K562 (cell line): ENCODE measurements at regions not wholly inside any gene's neighbourhood (a gene's known extent, or its start where the extent isn't known, plus 50 kb on each side); places are given as distances from the start of the nearest gene placed in this dataset.

ENCODE experiments used
- ATAC-seq: fragments of 200-7000 bp; cut with Tn5 transposase; 3 replicates; pipeline ENCODE4 v1.9.1; 2020; ENCODE audit warnings: moderate library complexity
- BruUV-seq: library from RNA; stranded (reverse); fragments of 400-500 nt; replicated peaks from 2 replicates; lab custom pipeline; 2021; lab: Mats Ljungman, UMichigan
- CTCF ChIA-PET: fragments of 300-600 bp; formaldehyde crosslinking; extraction: SDS; loops from one replicate; lab custom pipeline; 2021; ENCODE audit warnings: low intra/inter-chr PET ratio; lab: Yijun Ruan, JAX
- POLR2A ChIA-PET: fragments of 300-600, 350-650 bp; sonication (Branson Sonifier 250); formaldehyde crosslinking; extraction: SDS; loops from one replicate; lab custom pipeline; 2021; ENCODE audit warnings: antibody characterized with exemption, inconsistent platforms; lab: Yijun Ruan, JAX
- DNase-seq, 4 experiments: peaks; one replicate each; pipeline versions ENCODE4 v3.0.0 to v3.0.0-alpha.2; 2011 to 2018; ENCODE audit warnings: low spot score in 3 of 4, mixed read lengths in 3 of 4; ENCODE audit errors: extremely low read depth in 1 of 4
- FAIRE-seq: peaks from 2 replicates; lab custom pipeline; 2011; peaks lifted over from hg19 to GRCh38; lab: Jason Lieb, UNC
- H2AFZ ChIP-seq: 2 replicates; pipeline ENCODE4 v1.6.0; 2011; ENCODE audit warnings: low read depth, low read length, control low read depth, inconsistent platforms
- H3K27ac ChIP-seq: fragments of 200-600 bp; 3 replicates; pipeline ENCODE4 v1.8.0; 2011; ENCODE audit warnings: low read depth, mild to moderate bottlenecking, control low read depth, inconsistent platforms, low read length, moderate library complexity, mixed read lengths; ENCODE audit errors: extremely low read depth
- H3K27me3 ChIP-seq, 2 experiments: fragments of 300-600 bp in 1 of 2; 2 replicates in 1 of 2; 3 replicates in 1 of 2; pipeline versions ENCODE4 v1.6.0 to v1.8.0; 2011; ENCODE audit warnings: inconsistent platforms in 2 of 2, low read length in 2 of 2, mild to moderate bottlenecking in 1 of 2, mixed read lengths in 1 of 2, moderate library complexity in 1 of 2; ENCODE audit not compliant: control insufficient read depth in 2 of 2, insufficient read depth in 2 of 2
- H3K36me3 ChIP-seq: fragments of 300-600 bp; 3 replicates; pipeline ENCODE4 v1.8.0; 2011; ENCODE audit warnings: mild to moderate bottlenecking, low read length, inconsistent platforms; ENCODE audit not compliant: control insufficient read depth, insufficient read depth
- H3K4me1 ChIP-seq, 2 experiments: fragments of 200-600 bp in 1 of 2; replicated peaks in 1 of 2; 2 replicates in 1 of 2; 3 replicates in 1 of 2; pipeline versions ENCODE4 v1.5.1 to v1.8.0; 2011; ENCODE audit warnings: inconsistent platforms in 2 of 2, low read length in 2 of 2, mild to moderate bottlenecking in 1 of 2, mixed read lengths in 1 of 2, moderate library complexity in 1 of 2; ENCODE audit not compliant: control insufficient read depth in 2 of 2, insufficient read depth in 2 of 2
- H3K4me2 ChIP-seq: 2 replicates; pipeline ENCODE4 v1.6.1; 2011; ENCODE audit warnings: low read length, control low read depth, inconsistent platforms, mixed read lengths; ENCODE audit not compliant: insufficient read depth
- H3K4me3 ChIP-seq: fragments of 200-600 bp; sonication (generic), shearing (Covaris generic); 2 replicates; pipeline ENCODE4 v1.5.1; 2016; ENCODE audit warnings: control low read depth, inconsistent platforms
- H3K79me2 ChIP-seq: fragments of 200-600 bp; 3 replicates; pipeline ENCODE4 v1.8.0; 2011; ENCODE audit warnings: low read length, inconsistent platforms; ENCODE audit not compliant: control insufficient read depth, insufficient read depth
- H3K9ac ChIP-seq, 2 experiments: 2 replicates each; pipeline versions ENCODE4 v1.6.0 to v1.6.1; 2011; ENCODE audit warnings: low read depth in 2 of 2, low read length in 2 of 2, control low read depth in 1 of 2, inconsistent platforms in 1 of 2, mild to moderate bottlenecking in 1 of 2, mixed read lengths in 1 of 2; ENCODE audit not compliant: insufficient read depth in 1 of 2
- H3K9me1 ChIP-seq: one replicate; pipeline ENCODE4 v1.6.0; 2011; ENCODE audit warnings: inconsistent platforms, mild to moderate bottlenecking, low read length, moderate library complexity; ENCODE audit not compliant: control insufficient read depth, insufficient read depth
- H3K9me3 ChIP-seq: replicated peaks from 2 replicates; pipeline ENCODE4 v1.5.1; 2011; ENCODE audit warnings: low read depth, low read length, inconsistent platforms; ENCODE audit not compliant: control insufficient read depth, insufficient read depth
- H4K20me1 ChIP-seq: replicated peaks from 2 replicates; pipeline ENCODE4 v1.6.1; 2011; ENCODE audit warnings: low read length, inconsistent platforms, mixed read lengths; ENCODE audit not compliant: control insufficient read depth, insufficient read depth
- CCAR2 ChIP-seq: fragments of 200-400 bp; formaldehyde crosslinking; IDR thresholded peaks from 2 replicates; pipeline ENCODE4 v1.6.1; 2017; ENCODE audit warnings: mild to moderate bottlenecking, low read depth, low read length
- FOXP1 ChIP-seq: sonication (generic); formaldehyde crosslinking; IDR thresholded peaks from 2 replicates; pipeline ENCODE4 v1.8.0; 2022; ENCODE audit warnings: mild to moderate bottlenecking, missing genetic modification reagents
- IFI16 ChIP-seq: fragments of 250-450 bp; sonication (Bioruptor Pico); IDR thresholded peaks from 2 replicates; pipeline ENCODE4 v2.1.2; 2022; ENCODE audit warnings: mild to moderate bottlenecking, inconsistent platforms
- MCM3 ChIP-seq: fragments of 450-650 bp; IDR thresholded peaks from 2 replicates; pipeline ENCODE4 v1.6.1; 2016
- MIER1 ChIP-seq: fragments of 450-650 bp; IDR thresholded peaks from 2 replicates; pipeline ENCODE4 v1.6.1; 2016; ENCODE audit warnings: antibody characterized with exemption, mild to moderate bottlenecking, low read depth
- RBFOX2 ChIP-seq: fragments of 200-400 bp; formaldehyde crosslinking; IDR thresholded peaks from 2 replicates; pipeline ENCODE4 v1.6.1; 2017; ENCODE audit warnings: low read depth, mild to moderate bottlenecking, low read length, moderate library complexity
- RBM25 ChIP-seq: fragments of 200-400 bp; formaldehyde crosslinking; IDR thresholded peaks from 2 replicates; pipeline ENCODE4 v1.6.1; 2018; ENCODE audit warnings: low read length, low read depth, moderate library complexity; ENCODE audit not compliant: severe bottlenecking
- RFX1 ChIP-seq: fragments of 450-650 bp; IDR thresholded peaks from 2 replicates; pipeline ENCODE4 v1.6.1; 2016; ENCODE audit warnings: mild to moderate bottlenecking, moderate library complexity
- SMAD2 ChIP-seq: fragments of 150-350 bp; IDR thresholded peaks from 2 replicates; pipeline ENCODE4 v1.6.1; 2014; ENCODE audit warnings: low read depth, mild to moderate bottlenecking, low read length
- SRSF7 ChIP-seq: fragments of 200-400 bp; formaldehyde crosslinking; optimal IDR thresholded peaks from 2 replicates; pipeline ENCODE3; 2017; ENCODE audit warnings: mild to moderate bottlenecking, low read depth, low read length
- TEAD4 ChIP-seq, 2 experiments: sonication (generic) in 1 of 2; formaldehyde crosslinking in 1 of 2; IDR thresholded peaks; 2 replicates each; pipeline versions ENCODE4 v1.6.1 to v1.8.0; 2012 to 2022; ENCODE audit warnings: borderline replicate concordance in 1 of 2, inconsistent platforms in 1 of 2, low read length in 1 of 2, mild to moderate bottlenecking in 1 of 2, missing genetic modification reagents in 1 of 2
- TRIM28 ChIP-seq: fragments of 450-650 bp; IDR thresholded peaks from 2 replicates; pipeline ENCODE4 v1.6.1; 2017
- ZEB2 ChIP-seq: fragments of 450-650 bp; IDR thresholded peaks from 2 replicates; pipeline ENCODE4 v1.6.1; 2016
- WGBS: fragments of 100-300 bp; shearing (Covaris generic); methylation state at CpG from one replicate; pipeline ENCODE4 v1.1.6; 2016; ENCODE audit warnings: low coverage, mixed read lengths; ENCODE audit not compliant: insufficient coverage; ENCODE audit errors: missing lambda C conversion rate; 5-methylcytosine and 5-hydroxymethylcytosine counted together
- in situ Hi-C: fragments of 300-500 bp; cut with MboI; formaldehyde crosslinking; loops from 4 replicates; pipeline ENCODE4 v1.15.0; 2018; ENCODE audit warnings: inconsistent platforms, mixed read lengths
- intact Hi-C: fragments of 100-400 bp; cut with micrococcal nuclease; formaldehyde crosslinking; loops from 2 replicates; pipeline ENCODE4 v1.14.2; 2022
- TF ChIP-seq, protein P1 (sequence below): sonication (generic); formaldehyde crosslinking; IDR thresholded peaks from 2 replicates; pipeline ENCODE4 v1.8.0; 2022; ENCODE audit warnings: mild to moderate bottlenecking, missing genetic modification reagents
- TF ChIP-seq, protein P2 (sequence below): fragments of 450-650 bp; IDR thresholded peaks from 2 replicates; pipeline ENCODE4 v1.6.1; 2016; ENCODE audit warnings: borderline replicate concordance
- TF ChIP-seq, protein P3 (sequence below): fragments of 450-650 bp; IDR thresholded peaks from 2 replicates; pipeline ENCODE4 v1.6.1; 2016

DNA sequence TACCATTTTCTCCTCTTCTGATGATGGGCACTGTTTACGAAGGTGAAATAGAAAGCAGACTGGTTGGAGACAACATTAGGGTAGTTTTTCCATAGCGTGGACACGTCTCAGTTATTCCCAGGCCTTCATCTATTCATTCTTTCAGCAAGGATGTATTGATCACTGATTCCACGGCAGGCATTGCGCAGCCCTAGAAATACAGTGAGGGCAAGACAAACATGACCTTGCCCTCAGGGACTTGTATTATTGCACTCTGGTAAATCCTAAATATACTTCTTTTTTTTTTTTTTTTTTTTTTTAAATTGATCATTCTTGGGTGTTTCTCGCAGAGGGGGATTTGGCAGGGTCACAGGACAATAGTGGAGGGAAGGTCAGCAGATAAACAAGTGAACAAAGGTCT, 167.3 kb upstream of the SPRED2 start:
- Histone ChIP-seq H3K4me2 (no peak overlapping the region), H3K9me3 (no peaks in the 10 kb centered on the region), H3K4me1 (no peaks in the 10 kb centered on the region), H2AFZ (no peak overlapping the region), H3K27ac (no peak overlapping the region), H3K79me2 (no peaks in the 10 kb centered on the region)
- FAIRE-seq = no peak
- ATAC-seq = no peak
- in situ Hi-C loops = no loop called here
- TF ChIP-seq MCM3 (no peak), TEAD4 (IDR thresholded peaks at IDR 0.05; ENCODE audit: low read length) (no peak), TEAD4 (CRISPR knock-in tag; IDR thresholded peaks at IDR 0.05; ENCODE audit: borderline replicate concordance) (no peak), ZEB2 (no peak), CCAR2 (no peak), IFI16 (CRISPR knock-in tag) (no peak), TRIM28 (no peak), RFX1 (no peak), SRSF7 (no peak), MIER1 (no peak), FOXP1 (CRISPR knock-in tag) (no peak), RBM25 (no peak), SMAD2 (no peak), RBFOX2 (no peak)
- TF ChIP-seq, protein P1, sequence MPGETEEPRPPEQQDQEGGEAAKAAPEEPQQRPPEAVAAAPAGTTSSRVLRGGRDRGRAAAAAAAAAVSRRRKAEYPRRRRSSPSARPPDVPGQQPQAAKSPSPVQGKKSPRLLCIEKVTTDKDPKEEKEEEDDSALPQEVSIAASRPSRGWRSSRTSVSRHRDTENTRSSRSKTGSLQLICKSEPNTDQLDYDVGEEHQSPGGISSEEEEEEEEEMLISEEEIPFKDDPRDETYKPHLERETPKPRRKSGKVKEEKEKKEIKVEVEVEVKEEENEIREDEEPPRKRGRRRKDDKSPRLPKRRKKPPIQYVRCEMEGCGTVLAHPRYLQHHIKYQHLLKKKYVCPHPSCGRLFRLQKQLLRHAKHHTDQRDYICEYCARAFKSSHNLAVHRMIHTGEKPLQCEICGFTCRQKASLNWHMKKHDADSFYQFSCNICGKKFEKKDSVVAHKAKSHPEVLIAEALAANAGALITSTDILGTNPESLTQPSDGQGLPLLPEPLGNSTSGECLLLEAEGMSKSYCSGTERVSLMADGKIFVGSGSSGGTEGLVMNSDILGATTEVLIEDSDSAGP (CRISPR knock-in tag) = no peak
- TF ChIP-seq, protein P2, sequence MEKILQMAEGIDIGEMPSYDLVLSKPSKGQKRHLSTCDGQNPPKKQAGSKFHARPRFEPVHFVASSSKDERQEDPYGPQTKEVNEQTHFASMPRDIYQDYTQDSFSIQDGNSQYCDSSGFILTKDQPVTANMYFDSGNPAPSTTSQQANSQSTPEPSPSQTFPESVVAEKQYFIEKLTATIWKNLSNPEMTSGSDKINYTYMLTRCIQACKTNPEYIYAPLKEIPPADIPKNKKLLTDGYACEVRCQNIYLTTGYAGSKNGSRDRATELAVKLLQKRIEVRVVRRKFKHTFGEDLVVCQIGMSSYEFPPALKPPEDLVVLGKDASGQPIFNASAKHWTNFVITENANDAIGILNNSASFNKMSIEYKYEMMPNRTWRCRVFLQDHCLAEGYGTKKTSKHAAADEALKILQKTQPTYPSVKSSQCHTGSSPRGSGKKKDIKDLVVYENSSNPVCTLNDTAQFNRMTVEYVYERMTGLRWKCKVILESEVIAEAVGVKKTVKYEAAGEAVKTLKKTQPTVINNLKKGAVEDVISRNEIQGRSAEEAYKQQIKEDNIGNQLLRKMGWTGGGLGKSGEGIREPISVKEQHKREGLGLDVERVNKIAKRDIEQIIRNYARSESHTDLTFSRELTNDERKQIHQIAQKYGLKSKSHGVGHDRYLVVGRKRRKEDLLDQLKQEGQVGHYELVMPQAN = no peak
- TF ChIP-seq, protein P3, sequence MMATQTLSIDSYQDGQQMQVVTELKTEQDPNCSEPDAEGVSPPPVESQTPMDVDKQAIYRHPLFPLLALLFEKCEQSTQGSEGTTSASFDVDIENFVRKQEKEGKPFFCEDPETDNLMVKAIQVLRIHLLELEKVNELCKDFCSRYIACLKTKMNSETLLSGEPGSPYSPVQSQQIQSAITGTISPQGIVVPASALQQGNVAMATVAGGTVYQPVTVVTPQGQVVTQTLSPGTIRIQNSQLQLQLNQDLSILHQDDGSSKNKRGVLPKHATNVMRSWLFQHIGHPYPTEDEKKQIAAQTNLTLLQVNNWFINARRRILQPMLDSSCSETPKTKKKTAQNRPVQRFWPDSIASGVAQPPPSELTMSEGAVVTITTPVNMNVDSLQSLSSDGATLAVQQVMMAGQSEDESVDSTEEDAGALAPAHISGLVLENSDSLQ = no peak
- TF ChIP-seq, all 486 proteins: peak for 0
- no peaks in the 10 kb centered on the region for H3K36me3 ChIP-seq
- H3K4me3 ChIP-seq = no peak overlapping the region
- CTCF ChIA-PET = interaction anchor here (0.6 kb wide), 1 partner anchor 144 kb away, joined by 4 read pairs; no protein-coding TSS in a partner anchor
- no TSS peak for BruUV-seq
- no peaks in the 10 kb centered on the region for H4K20me1 ChIP-seq
- no peak overlapping the region for H3K9ac ChIP-seq
- H3K27me3 ChIP-seq = peaks cover 3 to 4% of the 10 kb centered on the region in 2 experiments; a peak in 3 of 5 replicates
- POLR2A ChIA-PET = no interaction called here
- no peaks in the 10 kb centered on the region for H3K9me1 ChIP-seq
- intact Hi-C loops = no loop called here
- 18% methylated on average over 5 of the region's 6 CpGs for WGBS
- DNase-seq = no peak
